AG20443 (cell line): ENCODE measurements at regions not wholly inside any gene's neighbourhood (a gene's known extent, or its start where the extent isn't known, plus 50 kb on each side); places are given as distances from the start of the nearest gene placed in this dataset.
A peak's percentile ranks its signal among the peaks of the same experiment; 100 is the strongest.

Experiments
- DNase-seq: peaks from one replicate; pipeline ENCODE4 v3.0.0; 2012; ENCODE audit warnings: low spot score, mixed read lengths

- DNase-seq = peak; percentile 60
Measured at GRCh38 chr1:65681096-65681495, 111.6 kb upstream of the PDE4B start.

GRCh38 chr1:65687428-65688214, 105.1 kb upstream of the PDE4B start:
- peak; percentile 86 for DNase-seq

GRCh38 chr1:65688215-65688566, 104.5 kb upstream of the PDE4B start:
- DNase-seq = no peak

- DNase-seq = no peak
Measured at GRCh38 chr1:65688848-65689247, 103.8 kb upstream of the PDE4B start.

- DNase-seq = no peak
Measured at GRCh38 chr1:65691152-65691900, 101.4 kb upstream of the PDE4B start.

- DNase-seq = peak; percentile 14
Measured at GRCh38 chr1:65691972-65692371, 100.7 kb upstream of the PDE4B start.

- DNase-seq = no peak
Measured at GRCh38 chr1:65694126-65694525, 98.6 kb upstream of the PDE4B start.

GRCh38 chr1:65694933-65695332, 97.8 kb upstream of the PDE4B start:
- no peak for DNase-seq

GRCh38 chr1:65698590-65698989, 94.1 kb upstream of the PDE4B start:
- no peak for DNase-seq

- DNase-seq = no peak
Measured at GRCh38 chr1:65703853-65704252, 88.8 kb upstream of the PDE4B start.

- no peak for DNase-seq
Measured at GRCh38 chr1:65704318-65704717, 88.4 kb upstream of the PDE4B start.

GRCh38 chr1:65717815-65718454, 74.8 kb upstream of the PDE4B start:
- no peak for DNase-seq

- no peak for DNase-seq
Measured at GRCh38 chr1:65719391-65719790, 73.3 kb upstream of the PDE4B start.

- DNase-seq = no peak
Measured at GRCh38 chr1:65722461-65722860, 70.2 kb upstream of the PDE4B start.

- DNase-seq = no peak
Measured at GRCh38 chr1:65724151-65724550, 68.5 kb upstream of the PDE4B start.

GRCh38 chr1:65725064-65725463, 67.6 kb upstream of the PDE4B start:
- DNase-seq = no peak

GRCh38 chr1:65728504-65728903, 64.2 kb upstream of the PDE4B start:
- DNase-seq = no peak

- no peak for DNase-seq
Measured at GRCh38 chr1:65729259-65729658, 63.4 kb upstream of the PDE4B start.

GRCh38 chr1:65734979-65735378, 57.7 kb upstream of the PDE4B start:
- peak; percentile 26 for DNase-seq

- no peak for DNase-seq
Measured at GRCh38 chr1:65741993-65742392, 50.7 kb upstream of the PDE4B start.
